ENCODE measurements at regions not wholly inside any gene's neighbourhood (a gene's known extent, or its start where the extent isn't known, plus 50 kb on each side); places are given as distances from the start of the nearest gene placed in this dataset.

- no peak for TF ChIP-seq CTCF (conservative IDR thresholded peaks at IDR 0.05; ENCODE audit: low read length)
- TF ChIP-seq EZH2phosphoT487 (IDR thresholded peaks at IDR 0.05; ENCODE audit: borderline replicate concordance), result no peak
Observed at GRCh38 chr10:29914986-29915785, 144.2 kb downstream of the JCAD start.

Data from Loucy (cell line).